GM19043 (cell line): ENCODE measurements at regions not wholly inside any gene's neighbourhood (a gene's known extent, or its start where the extent isn't known, plus 50 kb on each side); places are given as distances from the start of the nearest gene placed in this dataset.

Experiments used
- ATAC-seq: cut with Tn5 transposase; IDR thresholded peaks from one replicate; pipeline ENCODE4 v1.9.1; 2021; ENCODE audit warnings: low read depth; ENCODE audit not compliant: unreplicated experiment

- no peak for ATAC-seq
Observed at GRCh38 chr2:37425408-37425807, 81.0 kb downstream of the QPCT start.

DNA sequence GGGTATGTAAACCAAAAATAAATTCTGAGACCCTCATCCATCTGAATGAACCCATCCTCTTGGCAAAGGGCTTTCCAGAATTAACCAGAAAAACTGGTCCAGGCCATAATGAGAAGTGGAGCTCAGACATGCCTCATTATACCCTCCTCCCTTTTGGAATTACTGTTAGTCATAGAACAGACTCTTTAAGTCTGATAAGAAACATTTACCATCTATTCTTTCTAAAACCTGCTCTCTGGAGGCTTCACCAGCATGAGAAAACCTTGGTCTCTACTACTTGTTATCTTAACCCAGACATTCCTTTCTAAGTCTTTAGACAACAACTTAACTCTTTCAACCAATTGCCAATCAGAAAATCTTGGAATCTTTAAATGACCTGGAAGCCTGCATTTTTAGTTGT lies 82.8 kb downstream of the QPCT start:
- no peak for ATAC-seq

DNA sequence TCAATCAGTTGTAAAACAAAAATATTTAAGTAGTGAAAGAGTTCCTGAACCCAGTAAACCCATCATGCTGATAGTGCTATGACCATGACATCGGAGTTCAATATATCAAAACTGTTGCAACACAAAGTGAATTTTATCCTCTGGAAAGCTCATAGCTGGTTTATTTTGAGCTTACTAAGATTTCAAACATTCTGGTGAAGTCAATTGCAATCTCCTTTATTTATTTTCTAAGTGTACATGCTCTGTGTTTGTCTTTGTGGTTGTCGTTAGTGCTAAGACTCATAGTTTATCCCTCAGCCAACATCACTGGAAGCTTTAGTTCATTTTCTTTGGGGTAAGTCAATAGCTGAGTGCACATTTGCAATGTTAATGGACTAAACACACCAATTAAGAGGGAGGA lies 91.9 kb downstream of the QPCT start:
- ATAC-seq, result no peak

DNA sequence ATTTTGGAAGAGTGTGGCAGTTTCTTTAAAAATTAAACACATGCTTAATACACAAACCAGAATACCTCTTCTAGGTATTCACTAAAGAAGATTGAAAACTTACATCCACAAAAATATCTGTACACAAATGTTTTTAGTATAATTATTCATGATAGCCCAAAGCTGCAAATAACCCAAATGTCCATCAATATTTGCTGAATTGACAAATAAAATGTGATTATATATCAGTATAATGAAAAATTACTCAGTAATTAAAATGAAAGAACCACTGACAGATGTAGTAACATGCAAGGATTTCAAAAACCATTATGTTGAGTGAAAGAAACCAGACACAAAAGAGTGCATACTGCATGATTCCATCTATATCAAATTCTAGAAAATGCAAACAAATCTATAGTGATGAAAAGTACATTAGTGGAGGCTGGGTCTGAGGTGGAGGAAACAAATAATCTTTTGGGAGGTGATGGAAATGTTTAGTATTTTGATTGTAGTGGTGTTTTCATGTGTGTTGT lies 94.8 kb downstream of the QPCT start:
- no peak for ATAC-seq

- ATAC-seq, result no peak
Observed at GRCh38 chr2:37441055-37441454, 96.6 kb downstream of the QPCT start.

DNA sequence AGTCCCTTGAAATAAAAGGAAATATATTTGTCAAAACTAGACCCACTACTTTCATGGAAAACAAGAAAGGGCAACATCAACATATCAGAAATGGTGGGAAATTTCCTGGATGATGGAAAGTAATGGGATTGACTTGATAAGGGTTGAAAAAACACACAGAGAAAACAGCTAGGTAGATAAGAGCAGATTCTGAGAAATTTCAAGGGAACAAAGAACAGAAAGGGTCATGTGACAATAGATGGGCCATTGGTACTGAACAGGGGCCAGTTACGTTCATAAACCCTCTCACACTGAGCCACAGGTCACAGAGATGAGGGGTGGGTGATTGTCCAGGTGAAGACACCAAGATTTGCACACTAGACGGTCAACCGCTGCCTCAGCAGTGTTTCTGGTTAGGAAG lies 98.7 kb downstream of the QPCT start:
- no peak for ATAC-seq

- ATAC-seq, result no peak
Observed at GRCh38 chr2:37447446-37447845, 103.0 kb downstream of the QPCT start.

GRCh38 chr2:37448342-37449120 lies 104.1 kb downstream of the QPCT start:
- ATAC-seq, result no peak

DNA sequence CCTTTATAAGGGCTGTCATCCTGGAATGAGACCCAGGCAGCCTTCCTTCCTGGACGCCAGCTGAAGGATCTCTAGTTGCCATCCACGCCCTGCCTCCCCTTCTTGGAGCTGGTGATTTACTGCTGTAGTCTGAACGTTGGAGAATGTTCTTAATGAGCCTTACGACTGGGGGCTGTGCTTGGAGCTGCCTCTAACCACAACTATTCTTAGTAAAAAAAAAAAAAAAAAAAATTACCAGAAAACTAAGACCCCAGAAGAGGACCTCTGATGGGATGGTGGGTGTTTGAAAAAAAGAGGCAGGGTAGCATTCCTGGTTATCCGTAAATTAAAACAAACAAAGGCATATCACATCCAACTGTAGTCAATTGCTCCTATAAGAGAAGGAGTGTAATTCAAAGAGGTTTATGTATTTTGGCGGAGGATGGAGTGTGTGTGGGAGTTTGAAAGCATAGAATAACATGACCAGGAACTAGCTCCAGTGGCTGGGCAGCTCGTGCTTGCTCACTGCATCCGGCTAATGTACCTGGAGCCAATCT lies 105.4 kb downstream of the QPCT start:
- no peak for ATAC-seq

DNA sequence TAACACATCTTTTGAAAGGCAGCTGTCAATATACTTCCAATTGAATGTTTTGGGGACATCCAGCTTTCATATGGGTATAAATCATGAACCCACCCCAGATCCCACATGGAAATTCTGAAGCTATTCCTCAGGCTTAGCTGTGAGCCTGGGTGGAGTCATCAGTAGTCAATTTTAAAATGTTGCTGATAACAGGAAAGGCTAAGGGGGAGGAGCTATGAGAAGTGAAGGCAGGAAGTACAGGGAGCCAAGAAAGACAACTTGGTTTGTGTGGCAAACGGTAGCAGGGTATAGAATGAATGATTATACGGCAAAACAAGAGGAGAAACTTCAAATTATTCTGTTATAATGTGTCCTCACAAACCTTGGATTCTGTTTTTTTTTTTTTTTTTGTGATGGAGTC lies 108.6 kb downstream of the QPCT start:
- no peak for ATAC-seq

DNA sequence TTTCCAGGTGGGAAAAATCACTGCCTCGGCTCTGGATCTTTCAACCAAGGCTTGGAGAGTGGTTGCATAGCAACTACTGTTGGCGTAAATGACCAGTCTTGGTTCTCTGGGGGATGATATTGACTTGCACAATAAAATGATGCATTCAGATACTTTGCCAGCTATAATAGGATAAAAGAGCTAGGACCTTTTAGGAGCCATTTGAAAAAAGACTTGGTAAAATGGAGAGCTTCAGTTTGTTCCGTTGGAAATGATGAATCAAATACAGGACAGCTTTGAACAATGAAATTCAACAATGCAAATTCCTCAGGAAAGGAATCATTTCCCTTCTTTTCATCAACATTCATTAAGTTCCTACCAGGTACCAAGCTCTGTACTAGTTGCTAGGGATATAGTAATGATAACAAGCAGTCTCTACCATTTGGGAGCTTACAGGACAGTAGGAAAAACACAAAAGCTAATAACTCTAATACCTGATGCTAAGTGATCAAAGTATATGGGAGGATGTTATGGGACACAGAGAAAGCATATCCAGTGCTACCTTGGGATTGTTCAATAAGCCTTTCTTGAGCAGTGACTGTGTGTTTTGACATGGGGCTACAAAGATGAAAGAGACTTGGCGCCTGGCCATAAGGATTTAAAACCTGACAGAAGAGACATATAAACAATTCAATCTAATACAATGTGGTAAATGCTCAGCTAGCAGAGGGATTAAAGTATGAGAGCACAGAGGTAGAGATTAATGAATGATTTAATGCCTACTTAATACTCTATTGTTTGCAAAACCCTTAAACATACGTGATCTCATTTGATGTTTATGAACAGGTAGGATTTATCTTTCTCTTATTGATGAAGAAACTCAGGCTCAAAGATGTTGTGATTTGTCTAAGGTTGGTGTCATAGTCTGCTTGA lies 110.7 kb downstream of the QPCT start:
- ATAC-seq, result no peak

DNA sequence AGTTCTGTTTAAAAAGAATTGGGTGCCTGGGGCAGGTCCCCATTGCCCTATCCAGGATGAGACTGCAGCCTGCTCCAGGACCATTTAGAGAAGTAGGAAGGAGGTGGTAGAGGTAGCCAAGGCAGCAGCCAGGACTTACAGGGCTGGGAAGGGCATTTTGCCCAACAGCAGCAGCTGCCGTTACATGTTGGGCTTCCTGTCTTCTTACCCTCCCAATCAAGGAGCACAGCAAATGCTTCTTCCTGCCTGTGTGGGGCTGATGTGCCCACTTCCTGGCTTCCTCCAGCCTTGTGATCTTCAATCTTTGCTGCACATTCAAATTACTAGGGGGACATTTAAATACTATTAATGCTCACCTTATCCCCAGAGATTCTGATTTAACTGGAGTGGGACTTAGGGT lies 112.0 kb downstream of the QPCT start:
- no peak for ATAC-seq

- no peak for ATAC-seq
Observed at GRCh38 chr2:37457401-37457901, 113.0 kb downstream of the QPCT start.

- no peak for ATAC-seq
Observed at GRCh38 chr2:37458133-37458532, 113.7 kb downstream of the QPCT start.

DNA sequence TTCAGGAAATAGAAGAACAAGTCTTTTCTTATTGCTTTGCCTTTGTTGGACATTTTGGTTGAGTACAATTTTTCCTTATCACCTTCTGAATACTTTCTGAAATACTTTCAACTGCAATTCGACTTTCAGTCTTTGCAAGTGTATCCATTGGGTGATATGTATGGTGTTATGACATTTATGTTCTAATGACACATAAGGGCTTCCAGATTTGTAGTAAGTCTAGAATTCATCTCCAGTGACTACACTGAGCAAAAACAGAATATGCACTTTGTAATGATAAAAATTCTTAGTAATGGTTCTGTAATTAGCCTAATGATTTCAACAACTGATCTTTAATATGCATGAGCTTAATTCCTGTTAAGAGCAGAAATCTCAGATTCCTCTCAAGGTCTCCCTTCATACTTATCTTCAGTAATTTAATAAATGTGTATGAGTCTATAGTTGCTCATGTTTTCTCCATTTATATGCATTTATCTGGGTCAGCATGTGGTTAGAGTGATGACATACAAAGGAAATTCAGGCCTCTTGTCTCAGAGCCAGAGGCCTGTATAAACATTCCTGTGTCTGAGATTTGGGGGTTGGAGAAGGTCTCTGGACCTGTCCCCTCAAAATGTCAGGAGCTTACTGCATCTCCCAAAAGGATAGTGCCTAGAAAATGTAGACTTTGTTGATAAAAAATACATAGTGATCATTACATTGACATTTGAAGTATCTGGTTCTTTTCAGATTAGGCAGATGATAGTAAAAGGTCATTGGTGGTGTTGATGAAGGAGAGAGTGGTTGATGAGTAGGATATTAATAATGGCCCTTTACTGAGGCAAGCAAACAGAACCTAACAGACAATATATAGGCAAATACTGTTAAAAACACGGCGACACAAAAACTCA lies 114.9 kb downstream of the QPCT start:
- no peak for ATAC-seq

GRCh38 chr2:37460896-37461229 lies 116.4 kb downstream of the QPCT start:
- ATAC-seq, result no peak

DNA sequence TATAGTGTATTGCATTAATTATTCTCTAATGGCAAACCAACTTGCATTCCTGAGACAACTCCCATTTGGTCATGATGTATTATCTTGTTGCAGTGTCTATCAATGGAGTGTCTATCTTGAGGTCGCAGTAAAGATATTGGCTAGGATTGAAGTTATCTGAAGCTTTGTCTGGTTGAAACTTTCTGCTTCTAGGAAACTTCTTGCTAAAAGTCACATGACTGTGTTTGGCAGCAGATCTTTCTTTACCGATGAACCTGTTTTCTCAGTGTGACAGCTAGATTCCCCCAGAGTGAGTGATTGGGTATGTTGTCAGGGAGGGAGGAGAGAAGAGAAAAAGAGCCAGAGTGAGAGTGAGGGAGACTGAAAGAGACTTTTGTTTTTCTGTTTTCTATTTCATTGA lies 119.6 kb downstream of the QPCT start:
- ATAC-seq, result no peak

DNA sequence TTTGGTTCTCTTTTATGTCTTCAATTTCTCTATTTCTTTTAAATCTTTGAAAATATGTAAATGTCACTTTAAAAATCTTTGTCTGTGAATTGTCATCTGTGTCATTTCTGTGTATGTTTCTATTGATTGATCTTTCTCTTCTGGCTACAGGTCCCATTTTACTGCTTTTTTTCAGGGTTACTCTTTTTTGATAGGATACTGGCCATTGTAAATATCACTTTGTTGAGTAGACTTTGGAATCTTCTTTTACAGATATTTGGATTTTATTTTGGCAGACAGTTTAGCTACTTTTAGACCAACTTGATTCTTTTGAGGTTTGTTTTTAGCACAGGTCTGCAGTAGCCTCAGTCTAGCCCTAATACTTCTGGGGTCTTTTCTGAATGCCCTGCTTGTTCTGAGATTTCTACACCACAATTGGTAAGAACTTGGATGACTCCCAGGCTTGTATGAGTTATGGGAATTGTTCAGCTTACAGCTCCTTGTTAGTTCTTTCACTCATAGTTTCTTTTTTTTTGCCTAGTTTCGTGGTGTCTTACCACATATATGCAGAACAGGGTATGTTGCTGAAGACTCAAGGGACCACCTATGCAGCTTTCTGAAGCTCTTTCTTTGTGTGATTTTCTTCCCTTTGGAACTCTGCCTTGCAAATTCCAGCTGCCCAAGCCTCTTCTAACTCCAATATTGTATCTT lies 122.2 kb downstream of the QPCT start:
- ATAC-seq, result no peak

GRCh38 chr2:37468170-37468569 lies 123.7 kb downstream of the QPCT start:
- ATAC-seq, result no peak

- ATAC-seq, result no peak
Observed at GRCh38 chr2:37469126-37469525, 124.7 kb downstream of the QPCT start.
